HCT116 (cell line): ENCODE measurements at regions not wholly inside any gene's neighbourhood (a gene's known extent, or its start where the extent isn't known, plus 50 kb on each side); places are given as distances from the start of the nearest gene placed in this dataset.

Experiments
- ATAC-seq: fragments of 200-7000 bp; cut with Tn5 transposase; 2 replicates; pipeline ENCODE4 v1.9.1; 2020; ENCODE audit warnings: mild to moderate bottlenecking, moderate library complexity
- BruUV-seq: library from RNA; stranded (reverse); fragments of 400-500 nt; replicated peaks from 2 replicates; lab custom pipeline; 2021; lab: Mats Ljungman, UMichigan
- CTCF ChIA-PET: fragments of 300-600 bp; sonication (Branson Sonifier 250); formaldehyde crosslinking; loops from one replicate; lab custom pipeline; 2021; ENCODE audit warnings: antibody characterized with exemption; lab: Charles Lee
- POLR2A ChIA-PET: fragments of 300-600, 350-600 bp; sonication (Branson Sonifier 250); formaldehyde crosslinking; loops from one replicate; lab custom pipeline; 2021; ENCODE audit warnings: antibody characterized with exemption; lab: Charles Lee
- RAD21 ChIA-PET, 2 experiments: fragments of 300-600 bp; sonication (Branson Sonifier 250); formaldehyde crosslinking; loops; one replicate each; lab custom pipeline; 2023; ENCODE audit warnings: low total read pairs in 2 of 2; ENCODE audit not compliant: uncharacterized antibody in 2 of 2, unreplicated experiment in 2 of 2, low non-redundant PET in 1 of 2; lab: Charles Lee
- DNase-seq: peaks from one replicate; pipeline ENCODE4 v3.0.0-alpha.2; 2010; ENCODE audit warnings: low read depth, low spot score
- H2AFZ ChIP-seq: fragments of 200-600 bp; shearing (Covaris generic), sonication (generic); 2 replicates; pipeline ENCODE4 v1.6.1; 2017; ENCODE audit warnings: low read depth, mixed run types, mixed read lengths, antibody characterized with exemption, low read length; ENCODE audit not compliant: poor library complexity, severe bottlenecking
- H3K27ac ChIP-seq: 2 replicates; pipeline ENCODE4 v1.5.1; 2012; ENCODE audit warnings: low read depth, low read length
- H3K27me3 ChIP-seq: fragments of 200-600 bp; sonication (generic); 2 replicates; pipeline ENCODE4 v1.6.1; 2016; ENCODE audit warnings: mixed run types, low read length, mixed read lengths; ENCODE audit not compliant: insufficient read depth
- H3K36me3 ChIP-seq, 2 experiments: fragments of 200-500 bp in 1 of 2; fragments of 200-600 bp in 1 of 2; sonication (Bioruptor generic) in 1 of 2; sonication (generic) in 1 of 2; 2 replicates each; pipeline versions ENCODE4 v1.5.1 to v1.6.1; 2014 to 2016; ENCODE audit warnings: low read length in 2 of 2, inconsistent platforms in 1 of 2, mixed read lengths in 1 of 2, mixed run types in 1 of 2; ENCODE audit not compliant: insufficient read depth in 2 of 2, control insufficient read depth in 1 of 2
- H3K4me1 ChIP-seq, 2 experiments: fragments of 200-600 bp in 1 of 2; sonication (generic) in 1 of 2; 2 replicates each; pipeline versions ENCODE4 v1.5.1 to v1.6.1; 2012 to 2017; ENCODE audit warnings: low read length in 2 of 2, inconsistent platforms in 1 of 2, mild to moderate bottlenecking in 1 of 2, mixed read lengths in 1 of 2, mixed run types in 1 of 2, moderate library complexity in 1 of 2; ENCODE audit not compliant: insufficient read depth in 2 of 2, control insufficient read depth in 1 of 2
- H3K4me2 ChIP-seq: fragments of 200-600 bp; sonication (generic); 2 replicates; pipeline ENCODE4 v1.6.1; 2017; ENCODE audit warnings: mixed run types, low read length, mixed read lengths
- H3K4me3 ChIP-seq, 2 experiments: fragments of 200-600 bp in 1 of 2; sonication (generic) in 1 of 2; replicated peaks in 1 of 2; 2 replicates each; pipeline ENCODE4 v1.5.1; 2011 to 2016; ENCODE audit warnings: low read length in 2 of 2, control low read depth in 1 of 2, low read depth in 1 of 2, mild to moderate bottlenecking in 1 of 2, mixed read lengths in 1 of 2, mixed run types in 1 of 2
- H3K79me2 ChIP-seq: fragments of 200-600 bp; sonication (generic); 2 replicates; pipeline ENCODE4 v1.6.1; 2017; ENCODE audit warnings: mild to moderate bottlenecking, mixed run types, low read length, moderate library complexity, mixed read lengths; ENCODE audit not compliant: insufficient read depth
- H3K9ac ChIP-seq: fragments of 200-600 bp; sonication (generic); 2 replicates; pipeline ENCODE4 v1.6.1; 2016; ENCODE audit warnings: low read length, mixed read lengths
- H3K9me2 ChIP-seq: fragments of 200-600 bp; sonication (generic), shearing (Covaris generic); 2 replicates; pipeline ENCODE4 v1.6.1; 2017; ENCODE audit warnings: mixed run types, mild to moderate bottlenecking, moderate library complexity; ENCODE audit not compliant: insufficient read depth
- H3K9me3 ChIP-seq, 2 experiments: fragments of 200-500 bp in 1 of 2; fragments of 200-600 bp in 1 of 2; sonication (Bioruptor generic) in 1 of 2; sonication (generic) in 1 of 2; 2 replicates each; pipeline ENCODE4 v1.6.1; 2014 to 2017; ENCODE audit warnings: low read length in 2 of 2, mixed read lengths in 2 of 2, inconsistent platforms in 1 of 2, low read depth in 1 of 2, mild to moderate bottlenecking in 1 of 2, mixed run types in 1 of 2, moderate library complexity in 1 of 2; ENCODE audit not compliant: control insufficient read depth in 1 of 2, insufficient read depth in 1 of 2
- H4K20me1 ChIP-seq: fragments of 200-600 bp; sonication (generic), shearing (Covaris generic); 2 replicates; pipeline ENCODE4 v1.6.1; 2017; ENCODE audit warnings: mixed run types, mild to moderate bottlenecking, moderate library complexity; ENCODE audit not compliant: insufficient read depth
- CBX3 ChIP-seq: IDR thresholded peaks from 2 replicates; pipeline ENCODE4 v1.6.1; 2012; ENCODE audit warnings: low read depth
- CEBPB ChIP-seq: IDR thresholded peaks from 2 replicates; pipeline ENCODE4 v1.6.1; 2012; ENCODE audit warnings: low read depth
- CTCF ChIP-seq, 3 experiments: fragments of 200-600 bp in 1 of 3; sonication (generic) in 1 of 3; IDR thresholded peaks in 2 of 3; conservative IDR thresholded peaks in 1 of 3; 2 replicates each; pipeline ENCODE4 v1.5.1; 2012 to 2017; ENCODE audit warnings: low read depth in 2 of 3, low read length in 2 of 3, antibody characterized with exemption in 1 of 3, borderline replicate concordance in 1 of 3, control low read depth in 1 of 3, mild to moderate bottlenecking in 1 of 3, mixed read lengths in 1 of 3, mixed run types in 1 of 3, moderate library complexity in 1 of 3; ENCODE audit not compliant: insufficient read depth in 1 of 3
- EGR1 ChIP-seq: IDR thresholded peaks from 2 replicates; pipeline ENCODE4 v1.6.1; 2012; ENCODE audit warnings: low read depth
- ELF1 ChIP-seq: IDR thresholded peaks from 2 replicates; pipeline ENCODE4 v1.6.1; 2012; ENCODE audit warnings: low read depth, borderline replicate concordance
- EZH2 ChIP-seq: fragments of 200-600 bp; sonication (generic); IDR thresholded peaks from 2 replicates; pipeline ENCODE4 v1.6.1; 2017; ENCODE audit warnings: antibody characterized with exemption, mixed run types
- EZH2phosphoT487 ChIP-seq: fragments of 200-600 bp; IDR thresholded peaks from 2 replicates; pipeline ENCODE4 v1.6.1; 2018; ENCODE audit warnings: antibody characterized with exemption, borderline replicate concordance
- POLR2A ChIP-seq: IDR thresholded peaks from 2 replicates; pipeline ENCODE4 v1.7.0; 2011; ENCODE audit warnings: borderline replicate concordance; ENCODE audit not compliant: insufficient read depth, insufficient read length; ENCODE audit errors: extremely low read depth
- POLR2AphosphoS5 ChIP-seq: IDR thresholded peaks from 2 replicates; pipeline ENCODE4 v1.6.1; 2011; ENCODE audit warnings: mild to moderate bottlenecking, low read depth, low read length, moderate library complexity
- RAD21 ChIP-seq: IDR thresholded peaks from 2 replicates; pipeline ENCODE4 v1.6.1; 2012; ENCODE audit warnings: low read depth, mild to moderate bottlenecking
- SP1 ChIP-seq: IDR thresholded peaks from 2 replicates; pipeline ENCODE4 v1.6.1; 2012; ENCODE audit warnings: low read depth
- SRF ChIP-seq: IDR thresholded peaks from 2 replicates; pipeline ENCODE4 v1.6.1; 2012; ENCODE audit warnings: low read depth
- TCF7L2 ChIP-seq: IDR thresholded peaks from 2 replicates; pipeline ENCODE4 v1.7.0; 2011; ENCODE audit warnings: borderline replicate concordance, inconsistent platforms; ENCODE audit not compliant: insufficient read depth, insufficient read length; ENCODE audit errors: extremely low read depth
- YY1 ChIP-seq: IDR thresholded peaks from 2 replicates; pipeline ENCODE4 v1.6.1; 2011; ENCODE audit warnings: low read length, low read depth, moderate library complexity, mild to moderate bottlenecking; ENCODE audit not compliant: insufficient replicate concordance; ENCODE audit errors: extremely low read depth
- ZBTB33 ChIP-seq: IDR thresholded peaks from 2 replicates; pipeline ENCODE4 v1.6.1; 2011; ENCODE audit warnings: mild to moderate bottlenecking, low read length, moderate library complexity; ENCODE audit not compliant: insufficient replicate concordance; ENCODE audit errors: extremely low read depth
- ZFX ChIP-seq: fragments of 450-650 bp; IDR thresholded peaks from 2 replicates; pipeline ENCODE4 v1.6.1; 2017
- ZNF274 ChIP-seq: fragments of 200-500 bp; sonication (Bioruptor generic); IDR thresholded peaks from 2 replicates; pipeline ENCODE4 v1.6.1; 2014; ENCODE audit warnings: mild to moderate bottlenecking, low read depth, low read length, inconsistent platforms
- intact Hi-C: fragments of 100-400 bp; cut with micrococcal nuclease; formaldehyde crosslinking; loops from 2 replicates; pipeline ENCODE4 v1.10.0; 2022
- TF ChIP-seq, protein P1 (sequence below): IDR thresholded peaks from 2 replicates; pipeline ENCODE4 v1.6.1; 2012
- TF ChIP-seq, protein P2 (sequence below): IDR thresholded peaks from 2 replicates; pipeline ENCODE4 v1.6.1; 2012
- TF ChIP-seq, protein P3 (sequence below): IDR thresholded peaks from 2 replicates; pipeline ENCODE4 v1.6.1; 2012; ENCODE audit warnings: low read depth

GRCh38 chr13:111616203-111616602, 295.8 kb downstream of the TEX29 start:
- H2AFZ ChIP-seq, result no peak overlapping the region
- H3K4me3 ChIP-seq, result no peak overlapping the region
- no peak for ATAC-seq
- BruUV-seq, result no TSS peak
- H4K20me1 ChIP-seq, result no peaks in the 10 kb centered on the region
- intact Hi-C loops, result no loop called here
- ChIA-PET POLR2A (no interaction called here), RAD21 (no interaction called here), CTCF (no interaction called here)
- no peak for DNase-seq
- no peaks in the 10 kb centered on the region for H3K36me3 ChIP-seq
- TF ChIP-seq POLR2A, result no peak
- no peak for TF ChIP-seq YY1
- no peak for TF ChIP-seq EZH2phosphoT487
- no peak for TF ChIP-seq EZH2
- no peak for TF ChIP-seq CTCF (IDR thresholded peaks at IDR 0.05 in 2 of 3, conservative IDR thresholded peaks at IDR 0.05 in 1 of 3; ENCODE audit: borderline replicate concordance in 1 of 3, insufficient read depth in 1 of 3, low read depth in 2 of 3, low read length in 2 of 3)
- no peak for TF ChIP-seq CBX3
- TF ChIP-seq, protein P1, sequence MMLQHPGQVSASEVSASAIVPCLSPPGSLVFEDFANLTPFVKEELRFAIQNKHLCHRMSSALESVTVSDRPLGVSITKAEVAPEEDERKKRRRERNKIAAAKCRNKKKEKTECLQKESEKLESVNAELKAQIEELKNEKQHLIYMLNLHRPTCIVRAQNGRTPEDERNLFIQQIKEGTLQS, result no peak
- no peak for TF ChIP-seq EGR1
- TF ChIP-seq ZNF274, result no peak
- no peak for TF ChIP-seq TCF7L2
- TF ChIP-seq ZBTB33, result no peak
- TF ChIP-seq, protein P2, sequence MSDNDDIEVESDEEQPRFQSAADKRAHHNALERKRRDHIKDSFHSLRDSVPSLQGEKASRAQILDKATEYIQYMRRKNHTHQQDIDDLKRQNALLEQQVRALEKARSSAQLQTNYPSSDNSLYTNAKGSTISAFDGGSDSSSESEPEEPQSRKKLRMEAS, result no peak
- TF ChIP-seq ZFX, result no peak
- TF ChIP-seq CEBPB, result no peak
- TF ChIP-seq, protein P3, sequence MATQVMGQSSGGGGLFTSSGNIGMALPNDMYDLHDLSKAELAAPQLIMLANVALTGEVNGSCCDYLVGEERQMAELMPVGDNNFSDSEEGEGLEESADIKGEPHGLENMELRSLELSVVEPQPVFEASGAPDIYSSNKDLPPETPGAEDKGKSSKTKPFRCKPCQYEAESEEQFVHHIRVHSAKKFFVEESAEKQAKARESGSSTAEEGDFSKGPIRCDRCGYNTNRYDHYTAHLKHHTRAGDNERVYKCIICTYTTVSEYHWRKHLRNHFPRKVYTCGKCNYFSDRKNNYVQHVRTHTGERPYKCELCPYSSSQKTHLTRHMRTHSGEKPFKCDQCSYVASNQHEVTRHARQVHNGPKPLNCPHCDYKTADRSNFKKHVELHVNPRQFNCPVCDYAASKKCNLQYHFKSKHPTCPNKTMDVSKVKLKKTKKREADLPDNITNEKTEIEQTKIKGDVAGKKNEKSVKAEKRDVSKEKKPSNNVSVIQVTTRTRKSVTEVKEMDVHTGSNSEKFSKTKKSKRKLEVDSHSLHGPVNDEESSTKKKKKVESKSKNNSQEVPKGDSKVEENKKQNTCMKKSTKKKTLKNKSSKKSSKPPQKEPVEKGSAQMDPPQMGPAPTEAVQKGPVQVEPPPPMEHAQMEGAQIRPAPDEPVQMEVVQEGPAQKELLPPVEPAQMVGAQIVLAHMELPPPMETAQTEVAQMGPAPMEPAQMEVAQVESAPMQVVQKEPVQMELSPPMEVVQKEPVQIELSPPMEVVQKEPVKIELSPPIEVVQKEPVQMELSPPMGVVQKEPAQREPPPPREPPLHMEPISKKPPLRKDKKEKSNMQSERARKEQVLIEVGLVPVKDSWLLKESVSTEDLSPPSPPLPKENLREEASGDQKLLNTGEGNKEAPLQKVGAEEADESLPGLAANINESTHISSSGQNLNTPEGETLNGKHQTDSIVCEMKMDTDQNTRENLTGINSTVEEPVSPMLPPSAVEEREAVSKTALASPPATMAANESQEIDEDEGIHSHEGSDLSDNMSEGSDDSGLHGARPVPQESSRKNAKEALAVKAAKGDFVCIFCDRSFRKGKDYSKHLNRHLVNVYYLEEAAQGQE, result no peak
- TF ChIP-seq ELF1, result no peak
- no peak for TF ChIP-seq RAD21
- TF ChIP-seq SRF, result no peak
- no peak for TF ChIP-seq POLR2AphosphoS5
- no peak for TF ChIP-seq SP1
- H3K4me2 ChIP-seq, result no peak overlapping the region
- no peak overlapping the region for H3K27ac ChIP-seq
- H3K9me2 ChIP-seq, result no peaks in the 10 kb centered on the region
- no peaks in the 10 kb centered on the region for H3K79me2 ChIP-seq
- peaks cover 60% of the 10 kb centered on the region for H3K27me3 ChIP-seq
- H3K9me3 ChIP-seq, result no peaks in the 10 kb centered on the region
- H3K4me1 ChIP-seq, result no peaks in the 10 kb centered on the region
- no peak overlapping the region for H3K9ac ChIP-seq
